ENCODE measurements at regions not wholly inside any gene's neighbourhood (a gene's known extent, or its start where the extent isn't known, plus 50 kb on each side); places are given as distances from the start of the nearest gene placed in this dataset.

GRCh38 chr4:57219431-57219830 lies 109.2 kb upstream of the IGFBP7 start:
- no peak for TF ChIP-seq CTCF (CRISPR knock-in tag; IDR thresholded peaks at IDR 0.05)
- no peak for TF ChIP-seq DPF2 (CRISPR knock-in tag; IDR thresholded peaks at IDR 0.05; ENCODE audit: borderline replicate concordance, low read depth)
- no peak for TF ChIP-seq ZHX1 (CRISPR knock-in tag; IDR thresholded peaks at IDR 0.05; ENCODE audit: low read depth)

Data from HepG2 (cell line).